NCI-H748 treated with DMSO at 0.1 percent for 48 hours (cell line): ENCODE measurements at regions not wholly inside any gene's neighbourhood (a gene's known extent, or its start where the extent isn't known, plus 50 kb on each side); places are given as distances from the start of the nearest gene placed in this dataset.
"Not testable (repeated sequence)": the region's sequence is repeated elsewhere in the genome, so short reads cannot be mapped to it uniquely, and the experiment has no call there.

Experiments used
- DNase-seq: peaks from one replicate; lab custom pipeline; 2025; lab: John Stamatoyannopoulos, UW

DNA sequence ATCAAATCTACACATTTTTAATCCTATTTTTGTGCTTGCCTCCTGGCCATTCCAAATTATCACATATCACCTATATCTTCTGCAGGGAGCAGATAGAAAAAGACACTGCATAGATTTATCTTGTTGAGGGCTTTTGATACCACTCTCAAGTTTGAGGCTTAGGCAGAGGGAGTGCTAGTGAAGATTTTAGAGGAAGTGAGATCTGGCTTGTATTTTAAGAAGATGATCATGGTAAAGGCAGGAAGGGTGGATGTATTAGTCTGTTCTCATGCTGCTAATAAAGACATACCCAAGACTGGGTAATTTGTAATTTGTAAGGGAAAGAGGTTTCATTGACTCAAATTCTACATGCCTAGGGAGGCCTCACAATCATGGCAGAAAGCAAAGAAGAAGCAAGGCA lies 220.9 kb upstream of the TUT7 start:
- no peak for DNase-seq

DNA sequence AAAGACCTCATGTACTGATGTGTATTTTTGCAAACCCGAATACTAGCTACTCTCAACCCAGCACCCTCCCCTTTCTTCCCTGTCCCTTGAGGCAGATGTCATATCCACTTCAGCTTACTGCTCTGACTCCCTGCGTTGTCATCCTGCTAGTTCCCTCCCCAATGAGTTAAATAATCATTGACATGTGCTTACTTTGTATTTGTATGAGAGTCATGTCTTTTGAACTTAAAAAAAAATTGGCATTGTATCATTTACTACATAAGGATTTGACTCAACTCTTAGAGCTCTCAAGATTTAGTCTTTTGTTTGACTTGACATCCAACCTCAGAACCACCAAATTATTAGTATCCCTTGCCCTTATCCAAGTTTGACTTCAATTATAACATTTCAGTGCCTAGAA lies 219.7 kb upstream of the TUT7 start:
- DNase-seq: no peak

DNA sequence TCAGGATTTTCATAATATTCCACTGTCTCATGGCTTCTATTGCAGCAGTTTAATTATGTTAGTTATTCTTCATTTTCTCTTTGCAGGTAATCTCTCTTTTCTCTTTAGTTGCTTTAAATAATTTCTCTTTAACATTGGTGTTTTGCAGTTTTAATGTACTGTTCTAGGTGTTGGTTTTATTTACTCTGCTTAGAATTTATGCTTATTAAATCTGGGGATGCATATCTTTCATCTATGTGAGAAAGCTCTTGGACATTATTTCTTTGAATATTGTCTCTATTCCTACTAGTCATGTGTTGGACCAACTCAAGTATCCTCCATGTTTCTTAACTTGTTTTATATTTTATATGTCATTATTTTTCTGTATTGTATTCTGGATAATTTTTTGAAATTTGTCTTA lies 218.7 kb upstream of the TUT7 start:
- no peak for DNase-seq

DNA sequence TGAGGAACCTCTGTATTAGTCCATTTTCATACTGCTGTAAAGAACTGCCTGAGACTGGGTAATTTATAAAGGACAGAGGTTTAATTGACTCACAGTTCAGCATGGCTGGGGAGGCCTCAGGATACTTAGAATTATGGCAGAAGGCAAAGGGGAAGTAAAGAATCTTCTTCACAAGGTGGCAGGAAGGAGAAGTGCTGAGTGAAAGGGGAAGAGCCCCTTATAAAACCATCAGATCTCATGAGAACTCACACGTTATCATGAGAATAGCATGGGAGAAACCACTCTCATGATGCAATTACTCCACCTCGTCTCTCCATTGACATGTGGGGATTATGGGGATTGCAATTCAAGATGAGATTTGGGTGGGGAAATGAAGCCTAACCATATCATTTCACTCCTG lies 211.4 kb upstream of the TUT7 start:
- DNase-seq: not testable (repeated sequence)

DNA sequence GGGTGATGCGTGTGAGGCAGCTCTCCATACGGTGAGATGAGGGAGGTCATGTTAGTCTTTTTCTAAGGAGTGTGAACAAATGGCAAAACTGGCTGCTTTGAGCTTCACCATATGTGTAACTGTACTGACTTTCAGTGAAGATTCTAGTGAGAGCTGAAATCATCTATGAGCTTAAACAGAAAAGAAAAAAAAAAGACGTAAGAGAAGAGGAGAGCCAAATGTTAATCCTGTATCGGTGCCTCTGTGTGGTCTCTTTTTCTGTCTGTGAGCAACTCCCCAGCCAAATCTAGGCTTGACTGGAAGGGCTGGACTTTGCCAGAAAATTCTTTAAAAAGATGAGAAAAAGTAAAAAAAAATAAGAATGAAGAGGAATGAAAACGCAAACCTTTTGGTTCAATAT lies 209.7 kb upstream of the TUT7 start:
- no peak for DNase-seq

DNA sequence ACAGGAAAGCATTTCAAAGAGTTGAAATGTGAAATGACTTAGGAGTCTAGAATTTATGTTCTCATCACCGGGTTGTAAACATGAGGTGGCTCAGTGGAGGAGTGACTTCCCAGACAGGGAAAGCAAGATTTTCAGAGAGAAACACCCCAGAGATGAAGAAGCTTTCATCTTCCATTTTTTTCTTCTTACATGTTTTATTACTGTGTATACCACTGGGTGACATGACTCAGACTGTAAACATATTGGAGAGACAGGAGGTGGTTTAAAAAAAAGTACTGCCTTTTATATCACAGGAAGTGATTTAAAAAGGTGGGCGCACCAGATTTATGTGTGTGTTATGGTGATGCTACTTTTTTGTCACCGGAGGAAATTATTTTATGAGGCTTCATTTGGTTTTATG lies 209.1 kb upstream of the TUT7 start:
- no peak for DNase-seq

DNA sequence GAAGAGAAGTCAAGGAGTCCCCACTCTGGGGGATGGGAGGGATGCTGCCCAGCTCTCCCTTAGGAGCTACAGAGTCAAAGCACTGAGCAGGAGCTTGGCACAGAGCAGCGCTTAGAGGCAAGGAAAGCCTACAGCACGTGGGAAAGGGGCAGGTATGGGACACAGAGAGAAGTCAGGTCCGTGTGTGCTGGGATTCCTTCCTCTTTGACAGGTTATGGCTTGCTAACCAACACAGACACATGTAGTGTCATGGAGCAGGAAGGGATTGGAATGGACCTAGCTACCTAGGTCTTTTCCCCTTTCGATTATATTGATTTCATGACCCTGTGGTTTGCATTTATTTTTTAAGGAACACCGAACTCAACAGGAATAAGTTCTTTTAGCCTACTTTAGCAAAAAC lies 208.5 kb upstream of the TUT7 start:
- no peak for DNase-seq

DNA sequence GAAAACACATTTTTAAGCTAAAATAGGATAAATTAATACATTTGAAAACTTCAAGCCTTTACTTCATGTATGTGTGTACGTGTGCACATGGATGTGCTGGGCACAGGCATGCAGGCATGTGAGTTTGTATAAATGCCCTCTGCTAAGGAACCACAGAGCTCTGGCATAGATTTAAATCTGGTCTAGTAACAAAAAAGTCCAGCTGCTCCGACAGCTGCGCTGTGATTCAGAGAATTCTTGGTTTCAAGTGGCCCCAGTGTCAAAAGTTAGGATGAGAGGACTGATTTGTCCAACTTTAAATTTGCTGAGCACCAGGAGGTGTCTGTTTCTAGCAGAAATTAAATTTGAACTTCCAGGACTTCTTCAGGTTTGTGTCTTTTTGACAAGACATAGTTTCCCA lies 203.7 kb upstream of the TUT7 start:
- DNase-seq: no peak

DNA sequence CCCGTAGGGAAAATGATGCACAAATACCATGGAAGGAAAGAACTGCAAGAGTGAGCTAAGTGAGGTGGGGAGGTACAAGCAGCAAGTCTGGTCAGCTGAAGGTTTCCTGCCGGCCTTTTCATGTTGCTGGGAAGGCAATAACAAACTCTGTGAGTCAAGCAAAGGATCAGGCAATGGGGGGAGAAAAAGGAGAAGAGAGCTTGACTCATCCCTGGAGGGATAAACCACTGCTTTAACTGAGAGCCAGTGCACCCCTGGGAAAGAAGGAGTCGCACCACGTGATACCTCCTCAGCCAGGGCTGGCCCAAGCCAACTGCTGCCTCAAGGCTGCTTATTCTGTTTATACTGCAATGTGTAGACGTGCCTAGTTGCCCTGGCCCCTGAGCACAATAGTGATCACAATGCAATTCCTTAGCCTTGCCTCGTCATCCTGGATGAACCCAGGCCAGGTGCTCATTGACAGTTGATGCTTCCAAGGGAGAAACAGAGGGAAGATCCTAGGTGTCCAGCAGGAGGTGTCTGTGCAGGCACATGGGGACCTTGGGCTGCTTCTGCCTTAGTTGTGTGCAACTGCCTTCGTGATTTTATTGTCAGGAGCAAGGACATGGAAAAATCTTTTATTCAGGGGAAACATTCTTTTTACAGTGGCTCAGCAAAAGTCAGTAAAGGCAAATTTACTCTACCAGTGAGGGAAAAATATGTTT lies 203.0 kb upstream of the TUT7 start:
- DNase-seq: no peak

DNA sequence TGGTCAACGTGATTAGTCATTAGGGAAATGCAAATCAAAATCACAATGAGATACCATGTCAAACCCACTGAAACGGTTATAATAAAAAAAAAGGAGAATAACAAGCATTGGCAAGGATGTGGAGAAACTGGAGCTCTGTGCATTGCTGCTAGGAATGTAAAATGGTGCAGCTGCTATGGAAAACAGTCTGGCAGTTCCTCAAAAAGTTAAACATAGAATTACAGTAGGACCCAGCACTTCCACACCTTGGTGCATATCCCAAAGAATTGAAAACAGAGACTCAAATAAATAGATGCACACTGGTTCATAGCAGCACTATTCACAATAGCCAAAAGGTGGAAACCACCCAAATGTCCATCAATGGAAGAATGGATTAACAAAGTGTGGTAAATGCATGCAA lies 201.5 kb upstream of the TUT7 start:
- no peak for DNase-seq

DNA sequence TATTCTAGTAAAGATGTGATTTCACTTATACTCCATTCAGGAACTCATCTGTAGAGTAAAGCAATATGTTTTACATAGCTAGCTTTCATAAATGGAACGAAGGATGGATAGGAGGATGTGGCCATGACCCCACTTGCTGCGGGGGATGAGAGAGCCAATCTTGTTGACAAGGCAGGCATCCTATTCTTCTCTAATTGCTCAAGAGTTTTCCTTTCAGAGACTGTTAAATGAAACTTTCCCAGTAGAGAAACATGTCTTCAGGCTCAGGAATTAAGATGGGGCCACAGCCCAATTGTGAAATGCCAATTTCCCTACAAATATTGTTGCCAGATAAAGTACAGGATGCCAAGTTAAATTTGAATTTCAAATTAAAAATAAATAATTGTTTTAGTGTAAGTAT lies 196.2 kb upstream of the TUT7 start:
- DNase-seq: no peak

DNA sequence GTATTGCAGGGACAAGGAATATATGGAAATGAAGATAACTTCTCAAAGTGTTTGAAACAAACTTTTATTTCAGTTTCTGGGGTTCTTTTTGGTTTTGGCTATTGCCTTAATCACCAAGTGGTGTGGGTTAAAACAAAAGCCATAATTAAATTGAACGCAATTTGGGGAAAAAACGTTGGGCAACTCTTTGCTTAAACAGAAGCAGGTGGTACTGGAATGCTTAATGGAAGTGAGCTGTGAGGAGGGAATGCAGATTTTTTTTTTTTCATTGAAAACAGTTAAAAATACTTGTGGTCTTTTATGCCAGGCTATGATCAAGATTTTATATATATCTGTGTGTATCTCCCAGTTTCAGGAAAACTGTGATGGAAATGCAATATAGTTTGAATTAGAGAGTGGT lies 195.7 kb upstream of the TUT7 start:
- DNase-seq: no peak

DNA sequence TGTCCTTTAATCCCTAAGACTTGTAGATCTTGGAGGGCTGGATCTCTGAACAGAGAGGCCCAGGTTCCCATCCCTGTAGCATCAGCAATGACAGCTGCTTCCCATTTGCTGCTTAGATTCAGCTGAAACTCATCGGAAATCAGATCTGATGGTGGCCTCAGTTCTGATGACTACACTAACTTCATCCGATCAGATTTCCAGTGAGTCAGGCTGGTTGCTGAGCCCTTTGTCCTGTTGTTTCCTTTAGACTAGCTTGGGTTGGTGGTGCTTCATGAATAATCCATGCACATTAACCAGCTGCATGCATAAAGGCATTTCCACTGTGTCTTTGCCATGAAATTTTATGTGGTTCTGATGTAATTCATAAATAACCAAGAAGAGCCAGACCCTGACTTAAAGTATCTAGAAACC lies 195.2 kb upstream of the TUT7 start:
- DNase-seq: no peak

DNA sequence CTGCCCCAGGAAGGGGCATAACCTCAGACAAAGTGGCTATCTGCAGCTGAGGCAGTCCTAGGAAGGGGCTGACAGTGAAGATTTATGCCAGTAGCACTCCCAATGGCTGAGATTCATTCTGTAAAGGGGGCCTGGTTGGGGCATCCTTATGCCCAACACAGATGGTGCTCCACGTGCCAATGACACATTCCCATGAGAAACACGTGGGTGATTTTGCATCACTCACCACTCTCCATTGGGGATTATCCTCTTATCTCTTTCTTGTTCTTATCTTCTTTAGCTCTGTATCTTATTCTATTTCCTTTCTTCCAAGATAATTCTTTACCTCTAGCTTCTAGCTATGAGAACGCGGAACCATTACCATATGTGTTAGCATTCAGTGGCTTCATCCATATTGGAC lies 194.0 kb upstream of the TUT7 start:
- no peak for DNase-seq

DNA sequence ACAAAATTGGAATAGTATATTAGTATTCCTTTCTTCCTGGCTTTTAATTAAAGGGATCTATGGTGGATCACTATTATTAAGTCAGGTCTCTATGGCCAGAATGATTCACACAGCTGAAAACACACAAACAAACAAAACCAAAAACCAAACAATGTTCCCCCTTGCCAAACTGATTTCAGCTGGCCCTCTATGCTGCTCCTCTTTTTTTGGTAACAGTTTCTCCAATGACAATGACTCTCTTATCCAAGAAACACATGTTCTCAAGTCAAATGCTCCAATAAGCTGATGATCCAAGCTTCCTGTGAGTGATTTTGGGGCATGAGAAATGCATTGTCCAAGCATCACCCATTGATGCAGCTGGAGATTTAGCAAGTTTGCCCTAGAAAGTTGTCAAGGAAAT lies 193.4 kb upstream of the TUT7 start:
- no peak for DNase-seq

DNA sequence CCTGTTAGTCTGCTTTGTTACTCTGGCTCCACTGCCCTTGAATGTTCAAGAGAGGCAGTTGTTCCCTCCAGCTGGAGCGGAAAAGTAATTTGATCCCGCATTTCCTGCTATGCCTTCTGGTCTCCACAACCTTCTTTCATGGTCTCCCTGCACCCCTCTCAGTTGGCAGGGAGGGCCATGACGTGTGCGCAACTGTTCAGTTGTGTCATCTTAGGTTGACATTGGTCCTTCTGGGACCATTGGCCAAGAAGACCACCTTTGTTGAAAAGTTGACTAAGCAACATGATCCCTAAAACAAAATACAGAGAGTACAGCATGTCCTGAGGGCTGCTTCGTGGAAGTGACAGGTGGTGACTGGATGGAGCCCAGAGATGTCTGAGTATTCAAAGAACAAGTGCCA lies 192.5 kb upstream of the TUT7 start:
- DNase-seq: no peak

DNA sequence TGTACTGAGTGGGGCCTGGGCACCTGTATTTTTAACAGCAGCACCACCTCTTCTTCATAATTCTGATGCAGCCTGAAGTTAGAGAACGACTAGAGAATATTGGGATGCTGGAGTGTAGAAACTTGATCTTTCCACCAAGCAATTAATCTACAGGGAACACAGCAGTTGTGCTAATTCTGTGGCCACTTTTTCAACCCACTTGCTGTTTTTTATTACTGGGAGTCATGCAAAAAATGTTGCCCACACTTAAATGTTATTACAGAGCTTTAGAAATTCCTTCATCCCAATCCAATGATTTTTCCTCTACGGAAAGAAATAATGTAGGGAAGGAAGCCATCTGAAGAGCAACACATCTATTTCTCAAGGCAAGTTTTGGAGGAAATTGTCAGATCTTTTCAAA lies 190.9 kb upstream of the TUT7 start:
- no peak for DNase-seq

DNA sequence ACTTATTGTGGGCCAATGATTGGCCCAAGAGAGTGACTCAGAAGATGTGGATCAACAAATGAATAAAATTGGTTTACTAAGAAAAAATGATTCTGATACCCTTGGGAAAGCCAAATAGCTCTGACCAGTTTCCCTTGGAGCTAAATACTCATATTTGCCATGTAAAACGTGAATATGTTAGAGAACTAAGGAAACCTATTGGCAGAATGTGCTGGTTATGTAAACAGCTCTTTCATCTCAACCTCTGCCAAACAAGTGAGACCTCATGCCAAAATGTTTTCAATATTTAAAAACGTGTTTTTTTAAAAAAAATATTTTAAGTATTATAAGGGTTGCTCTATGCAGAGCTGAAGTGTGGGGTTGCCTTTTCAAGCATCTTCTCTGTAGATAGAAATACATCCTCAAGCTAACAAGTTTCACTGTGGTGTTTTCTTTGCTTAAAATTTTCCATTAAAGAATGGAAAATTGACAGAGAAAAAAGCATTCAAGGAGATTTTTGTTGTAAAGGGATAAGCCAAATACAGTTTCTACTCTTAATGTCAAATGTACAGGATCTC lies 186.9 kb upstream of the TUT7 start:
- no peak for DNase-seq

DNA sequence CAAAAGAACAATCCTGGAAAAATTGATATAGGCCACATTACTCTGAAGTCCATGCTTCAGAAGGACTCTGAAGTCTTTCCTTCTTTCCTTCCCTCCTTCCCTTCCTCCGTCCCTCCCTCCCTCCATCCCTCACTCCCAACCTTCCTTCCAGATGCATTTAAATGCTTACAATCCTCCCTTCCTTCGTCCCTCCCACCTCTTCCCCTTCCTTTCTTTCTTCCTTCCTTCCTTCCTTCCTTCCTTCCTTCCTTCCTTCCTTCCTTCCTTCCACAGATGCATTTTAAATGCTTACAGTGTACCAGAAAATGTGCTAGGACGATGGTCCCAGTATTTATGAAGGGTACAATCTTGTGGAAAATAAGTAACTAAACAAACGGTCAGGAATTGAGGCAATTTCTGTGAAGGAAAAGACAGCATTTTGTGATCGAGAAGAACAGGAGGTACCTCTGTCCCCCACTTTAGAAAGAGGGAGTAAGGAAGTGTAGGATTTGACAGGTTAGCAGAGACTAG lies 181.3 kb upstream of the TUT7 start:
- no peak for DNase-seq

DNA sequence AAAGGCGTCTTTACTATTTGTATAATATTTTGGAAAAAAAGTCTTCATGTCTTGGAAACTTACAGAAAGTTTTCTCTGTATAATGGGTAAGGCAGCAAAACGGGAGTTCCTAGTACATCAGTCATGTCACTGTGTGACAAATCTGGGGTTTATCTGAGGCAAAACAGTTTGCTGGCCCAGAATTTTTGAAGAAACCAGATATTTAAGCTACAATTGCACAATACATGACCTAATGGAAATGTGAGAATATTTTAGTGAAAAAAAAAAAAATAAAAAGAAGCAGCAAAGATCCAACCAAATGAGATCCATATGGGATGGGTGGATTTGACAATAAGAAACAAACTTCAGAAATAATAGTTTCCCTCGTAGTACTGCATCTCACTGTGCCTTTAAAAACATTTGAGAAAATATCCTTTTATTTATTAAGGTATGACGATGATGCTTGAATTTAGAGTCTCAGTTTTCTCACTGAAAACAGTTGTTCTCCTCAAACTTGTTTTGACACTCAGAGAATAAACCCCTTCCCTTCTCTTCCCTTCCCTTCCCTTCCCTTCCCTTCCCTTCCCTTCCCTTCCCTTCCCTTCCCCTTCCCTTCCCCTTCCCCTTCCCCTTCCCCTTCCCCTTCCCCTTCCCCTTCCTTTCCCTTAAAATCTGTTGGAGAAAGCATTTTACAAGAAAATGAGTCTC lies 180.5 kb upstream of the TUT7 start:
- no peak for DNase-seq

DNA sequence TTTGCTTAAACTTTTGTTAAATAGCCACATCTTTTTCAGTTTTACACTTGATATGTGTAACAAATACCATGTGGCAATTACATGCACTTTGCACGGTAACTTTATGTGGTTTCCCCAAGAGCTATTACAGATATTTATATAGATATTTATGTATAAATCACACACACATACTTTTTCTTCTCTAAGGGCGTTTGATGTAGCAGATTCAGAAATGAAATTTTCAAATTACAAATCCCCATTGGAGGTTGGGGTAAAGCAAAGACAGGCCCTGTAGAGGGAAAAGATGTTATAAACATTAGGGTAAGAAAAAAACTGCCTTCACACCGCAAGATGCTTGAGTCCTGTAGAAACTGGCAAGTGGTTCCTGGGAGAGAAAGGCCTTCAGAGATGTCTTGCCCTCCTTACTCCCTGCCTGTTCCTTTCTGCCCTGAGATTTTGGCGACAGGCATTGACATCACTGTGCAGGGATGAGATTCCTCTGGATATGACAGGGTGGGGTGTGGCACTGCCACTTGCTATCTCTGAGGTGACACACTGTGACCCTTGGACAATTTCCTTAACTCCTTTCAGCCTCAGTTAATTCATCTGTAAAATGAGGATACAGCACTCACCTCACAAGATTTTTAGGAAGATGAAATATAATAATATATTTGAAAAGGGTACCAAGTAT lies 177.9 kb upstream of the TUT7 start:
- no peak for DNase-seq

DNA sequence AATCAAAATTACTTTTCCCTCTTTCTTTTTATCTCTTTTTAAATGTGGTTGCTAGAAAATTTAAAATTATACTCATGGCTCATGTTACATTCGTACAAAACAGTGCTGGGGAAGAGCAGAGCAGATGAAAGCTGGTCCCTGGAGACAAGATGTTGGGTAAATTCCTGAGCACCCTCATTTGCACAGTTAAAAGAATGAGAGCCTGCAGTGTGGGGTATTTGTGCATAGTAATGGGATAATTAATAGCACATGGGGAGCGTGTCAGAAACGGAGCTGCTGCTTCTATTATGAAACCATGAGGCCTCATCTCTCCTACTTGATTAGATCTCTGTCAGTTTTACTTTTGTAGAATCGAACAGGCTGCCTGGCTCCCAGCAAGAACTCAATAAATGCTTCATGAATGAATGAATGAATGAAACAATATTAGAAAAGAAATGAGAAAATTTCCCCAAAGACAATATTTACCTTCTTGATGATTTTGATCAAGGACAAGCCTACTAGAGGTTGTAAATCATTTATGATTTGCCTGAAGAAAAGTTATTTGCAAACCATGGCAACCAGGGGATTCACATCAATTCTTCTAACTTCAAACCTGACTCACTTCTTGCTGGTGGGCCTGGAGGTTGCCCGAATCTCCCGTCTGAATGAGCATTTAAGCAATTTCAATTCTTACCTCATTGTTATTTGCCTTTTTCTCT lies 177.2 kb upstream of the TUT7 start:
- no peak for DNase-seq
